HEK293T (cell line): ENCODE measurements at regions not wholly inside any gene's neighbourhood (a gene's known extent, or its start where the extent isn't known, plus 50 kb on each side); places are given as distances from the start of the nearest gene placed in this dataset.

Source experiments
- CTCF ChIA-PET: fragments of 350-600 bp; formaldehyde crosslinking; extraction: SDS; loops from one replicate; lab custom pipeline; 2021; ENCODE audit warnings: antibody characterized with exemption, inconsistent platforms; lab: Yijun Ruan, JAX
- POLR2A ChIA-PET: fragments of 350-600 bp; formaldehyde crosslinking; extraction: SDS; loops from one replicate; lab custom pipeline; 2020; ENCODE audit warnings: antibody characterized with exemption, inconsistent platforms; lab: Yijun Ruan, JAX
- DNase-seq: peaks from one replicate; pipeline ENCODE4 v3.0.0; 2012; ENCODE audit warnings: mixed read lengths; ENCODE audit errors: extremely low spot score
- ARNT ChIP-seq: fragments of 450-650 bp; IDR thresholded peaks from 2 replicates; pipeline ENCODE4 v1.6.1; 2017; ENCODE audit warnings: mild to moderate bottlenecking
- BHLHE40 ChIP-seq: fragments of 450-650 bp; IDR thresholded peaks from 2 replicates; pipeline ENCODE4 v1.6.1; 2016; ENCODE audit warnings: mild to moderate bottlenecking, moderate library complexity, borderline replicate concordance
- CTBP1 ChIP-seq: fragments of 450-650 bp; IDR thresholded peaks from 2 replicates; pipeline ENCODE4 v1.6.1; 2016; ENCODE audit warnings: borderline replicate concordance
- ELF4 ChIP-seq: fragments of 450-650 bp; IDR thresholded peaks from 2 replicates; pipeline ENCODE4 v1.6.1; 2017; ENCODE audit warnings: antibody characterized with exemption
- FOXA1 ChIP-seq: fragments of 450-650 bp; IDR thresholded peaks from 2 replicates; pipeline ENCODE4 v1.6.1; 2016; ENCODE audit warnings: mild to moderate bottlenecking
- FOXK2 ChIP-seq: fragments of 450-650 bp; IDR thresholded peaks from 2 replicates; pipeline ENCODE4 v1.6.1; 2016; ENCODE audit warnings: mild to moderate bottlenecking
- FOXM1 ChIP-seq: fragments of 450-650 bp; IDR thresholded peaks from 2 replicates; pipeline ENCODE4 v1.6.1; 2017; ENCODE audit warnings: mild to moderate bottlenecking, borderline replicate concordance
- HDGF ChIP-seq: fragments of 450-650 bp; IDR thresholded peaks from 2 replicates; pipeline ENCODE4 v1.6.1; 2017; ENCODE audit warnings: antibody characterized with exemption, borderline replicate concordance
- L3MBTL2 ChIP-seq: fragments of 450-650 bp; conservative IDR thresholded peaks from 2 replicates; pipeline ENCODE4 v1.6.1; 2016; ENCODE audit warnings: mild to moderate bottlenecking
- LEF1 ChIP-seq: fragments of 450-650 bp; IDR thresholded peaks from 2 replicates; pipeline ENCODE4 v1.6.1; 2017; ENCODE audit warnings: mild to moderate bottlenecking, borderline replicate concordance
- NFRKB ChIP-seq: fragments of 450-650 bp; IDR thresholded peaks from 2 replicates; pipeline ENCODE4 v1.6.1; 2016; ENCODE audit warnings: mild to moderate bottlenecking, moderate library complexity
- PKNOX1 ChIP-seq: fragments of 450-650 bp; IDR thresholded peaks from 2 replicates; pipeline ENCODE4 v1.6.1; 2016
- SP1 ChIP-seq: fragments of 450-650 bp; IDR thresholded peaks from 2 replicates; pipeline ENCODE4 v1.6.1; 2017
- SUZ12 ChIP-seq: fragments of 450-650 bp; IDR thresholded peaks from 2 replicates; pipeline ENCODE4 v1.6.1; 2016; ENCODE audit warnings: mild to moderate bottlenecking
- TARDBP ChIP-seq: fragments of 450-650 bp; IDR thresholded peaks from 2 replicates; pipeline ENCODE4 v1.6.1; 2016
- ZNF384 ChIP-seq: fragments of 450-650 bp; IDR thresholded peaks from 2 replicates; pipeline ENCODE4 v1.6.1; 2016

- DNase-seq = no peak
- ChIA-PET POLR2A (no interaction called here), CTCF (no interaction called here)
- no peak for TF ChIP-seq NFRKB
- TF ChIP-seq BHLHE40 = no peak
- no peak for TF ChIP-seq FOXA1
- no peak for TF ChIP-seq CTBP1
- TF ChIP-seq SUZ12 = no peak
- no peak for TF ChIP-seq PKNOX1
- no peak for TF ChIP-seq ELF4
- no peak for TF ChIP-seq FOXK2
- TF ChIP-seq FOXM1 = no peak
- no peak for TF ChIP-seq HDGF
- TF ChIP-seq ARNT = no peak
- no peak for TF ChIP-seq TARDBP
- no peak for TF ChIP-seq ZNF384
- no peak for TF ChIP-seq L3MBTL2
- TF ChIP-seq SP1 = no peak
- no peak for TF ChIP-seq LEF1
Observed at GRCh38 chr20:16966276-16966880, 218.2 kb downstream of the OTOR start.

- POLR2A ChIA-PET = no interaction called here
- no peak for DNase-seq
- CTCF ChIA-PET = no interaction called here
- no peak for TF ChIP-seq FOXA1
- no peak for TF ChIP-seq ARNT
- TF ChIP-seq TARDBP = no peak
- no peak for TF ChIP-seq CTBP1
- no peak for TF ChIP-seq NFRKB
- no peak for TF ChIP-seq LEF1
- no peak for TF ChIP-seq ELF4
- TF ChIP-seq L3MBTL2 = no peak
- TF ChIP-seq FOXM1 = no peak
- no peak for TF ChIP-seq HDGF
- no peak for TF ChIP-seq BHLHE40
- TF ChIP-seq PKNOX1 = no peak
- no peak for TF ChIP-seq SP1
- no peak for TF ChIP-seq FOXK2
Observed at GRCh38 chr20:16968099-16968498, 219.9 kb downstream of the OTOR start.

- no peak for DNase-seq
Observed at GRCh38 chr20:16970776-16971175, 222.6 kb downstream of the OTOR start.

GRCh38 chr20:16974080-16974854 is 226.1 kb downstream of the OTOR start:
- TF ChIP-seq ELF4 (no peak), HDGF (no peak), TARDBP (no peak), CTBP1 (no peak), FOXA1 (no peak), NFRKB (no peak), BHLHE40 (no peak), L3MBTL2 (no peak), PKNOX1 (no peak), LEF1 (no peak), SUZ12 (no peak), FOXM1 (no peak)
- no peak for DNase-seq
- ChIA-PET CTCF (no interaction called here), POLR2A (no interaction called here)

More at GRCh38 chr20:16970776-16971175, 222.6 kb downstream of the OTOR start:
- ChIA-PET POLR2A (no interaction called here), CTCF (no interaction called here)
- TF ChIP-seq TARDBP (no peak), NFRKB (no peak), ARNT (no peak), CTBP1 (no peak), L3MBTL2 (no peak)

- ChIA-PET POLR2A (no interaction called here), CTCF (no interaction called here)
- TF ChIP-seq PKNOX1 (no peak), FOXM1 (no peak), ELF4 (no peak)
- no peak for DNase-seq
Observed at GRCh38 chr20:16974855-16975162, 226.7 kb downstream of the OTOR start.

GRCh38 chr20:16975682-16976081 is 227.5 kb downstream of the OTOR start:
- TF ChIP-seq SP1 (no peak), FOXK2 (no peak), ZNF384 (no peak)
- DNase-seq = no peak
- CTCF ChIA-PET = no interaction called here
- POLR2A ChIA-PET = interaction anchor here (0.6 kb wide), 1 partner anchor 402 kb away, joined by 3 read pairs; no protein-coding TSS in a partner anchor
